ENCODE measurements at regions not wholly inside any gene's neighbourhood (a gene's known extent, or its start where the extent isn't known, plus 50 kb on each side); places are given as distances from the start of the nearest gene placed in this dataset.

- TF ChIP-seq POLR2A (IDR thresholded peaks at IDR 0.05; ENCODE audit: low read depth, low read length) (no peak), FOS (IDR thresholded peaks at IDR 0.05; ENCODE audit: borderline replicate concordance, insufficient read depth, low read length) (no peak), CTCF (IDR thresholded peaks at IDR 0.05; ENCODE audit: extremely low read depth in 1 of 2, insufficient read depth in 1 of 2, low read depth in 1 of 2, low read length in 2 of 2) (no peak), JUN (IDR thresholded peaks at IDR 0.05; ENCODE audit: borderline replicate concordance, insufficient read depth, insufficient read length, low read depth) (no peak), EZH2 (IDR thresholded peaks at IDR 0.05; ENCODE audit: borderline replicate concordance, low read depth, low read length, severe bottlenecking) (no peak)
- TF ChIP-seq, protein P1, sequence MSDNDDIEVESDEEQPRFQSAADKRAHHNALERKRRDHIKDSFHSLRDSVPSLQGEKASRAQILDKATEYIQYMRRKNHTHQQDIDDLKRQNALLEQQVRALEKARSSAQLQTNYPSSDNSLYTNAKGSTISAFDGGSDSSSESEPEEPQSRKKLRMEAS (IDR thresholded peaks at IDR 0.05; ENCODE audit: insufficient read depth, insufficient read length) = no peak
Observed at GRCh38 chr3:8298021-8298954, 203.3 kb upstream of the LMCD1 start.

Measured in endothelial cell of umbilical vein (primary cell).